ENCODE measurements at regions not wholly inside any gene's neighbourhood (a gene's known extent, or its start where the extent isn't known, plus 50 kb on each side); places are given as distances from the start of the nearest gene placed in this dataset.
A peak's percentile ranks its signal among the peaks of the same experiment; 100 is the strongest.

DNA sequence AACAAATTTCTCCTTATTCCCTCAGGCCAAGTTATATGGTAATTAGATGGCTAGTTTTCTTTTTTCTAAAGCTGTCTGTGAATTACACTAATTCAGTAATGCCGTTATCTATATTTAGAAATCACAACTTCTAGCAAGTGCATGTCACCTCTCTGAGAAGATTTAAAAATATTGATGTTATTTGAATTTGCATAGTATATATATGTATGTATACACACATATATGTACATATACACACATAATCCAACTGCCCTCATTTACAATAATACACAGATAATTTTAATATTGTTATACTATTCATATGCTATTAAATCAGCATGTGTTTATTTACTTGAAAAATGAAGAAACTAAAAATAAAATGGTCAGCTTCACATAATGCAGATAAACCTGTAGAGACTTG lies 563.9 kb downstream of the SLC16A7 start:
- no peaks in the 10 kb centered on the region for H3K79me1 ChIP-seq (replicated peaks; ENCODE audit: low read length, poor library complexity, severe bottlenecking)
- H2BK120ac ChIP-seq (ENCODE audit: low read depth, low read length), result no peak overlapping the region
- H3K27me3 ChIP-seq (ENCODE audit: control insufficient read depth in 1 of 2, insufficient read depth in 1 of 2, low read length in 2 of 2), result no peaks in the 10 kb centered on the region
- no peaks in the 10 kb centered on the region for H3K36me3 ChIP-seq (ENCODE audit: control insufficient read depth in 1 of 2, insufficient read depth in 2 of 2, low read depth in 1 of 2, low read length in 2 of 2)
- no peak overlapping the region for H3K4ac ChIP-seq (ENCODE audit: low read depth in 1 of 2, low read length in 2 of 2)
- H2AK5ac ChIP-seq (ENCODE audit: low read length, severe bottlenecking), result no peak overlapping the region
- H3K9ac ChIP-seq (ENCODE audit: low read length), result no peak overlapping the region
- WGBS, result no CpG with 5 or more reads among the region's 1 CpG
- no peaks in the 10 kb centered on the region for H3K4me1 ChIP-seq (ENCODE audit: control insufficient read depth, insufficient read depth, low read depth, low read length)
- H2BK5ac ChIP-seq (ENCODE audit: low read depth, low read length, poor library complexity, severe bottlenecking), result no peak overlapping the region
- no peak overlapping the region for H2AFZ ChIP-seq (ENCODE audit: low read depth, low read length)
- no peak overlapping the region for H3K4me3 ChIP-seq (ENCODE audit: insufficient read depth in 1 of 2, low read depth in 1 of 2, low read length in 2 of 2)
- H2BK15ac ChIP-seq (ENCODE audit: low read depth, poor library complexity, severe bottlenecking), result no peak overlapping the region
- H3K9me3 ChIP-seq (ENCODE audit: control insufficient read depth, low read length), result no peaks in the 10 kb centered on the region
- H3K18ac ChIP-seq (ENCODE audit: low read depth in 1 of 2, low read length in 2 of 2), result no peak overlapping the region
- no peak overlapping the region for H3K14ac ChIP-seq (ENCODE audit: low read length in 2 of 2)
- no peak overlapping the region for H3K4me2 ChIP-seq (ENCODE audit: low read length, poor library complexity, severe bottlenecking)
- DNase-seq, result no peak
- no peak overlapping the region for H3K27ac ChIP-seq (ENCODE audit: low read length, poor library complexity, severe bottlenecking)
- H4K91ac ChIP-seq (ENCODE audit: low read length), result no peak overlapping the region
- no peak overlapping the region for H3K23ac ChIP-seq (ENCODE audit: low read length in 2 of 2)
- H4K8ac ChIP-seq (ENCODE audit: low read length), result no peak overlapping the region
- no peak overlapping the region for H2BK12ac ChIP-seq (ENCODE audit: low read length in 2 of 2)

DNA sequence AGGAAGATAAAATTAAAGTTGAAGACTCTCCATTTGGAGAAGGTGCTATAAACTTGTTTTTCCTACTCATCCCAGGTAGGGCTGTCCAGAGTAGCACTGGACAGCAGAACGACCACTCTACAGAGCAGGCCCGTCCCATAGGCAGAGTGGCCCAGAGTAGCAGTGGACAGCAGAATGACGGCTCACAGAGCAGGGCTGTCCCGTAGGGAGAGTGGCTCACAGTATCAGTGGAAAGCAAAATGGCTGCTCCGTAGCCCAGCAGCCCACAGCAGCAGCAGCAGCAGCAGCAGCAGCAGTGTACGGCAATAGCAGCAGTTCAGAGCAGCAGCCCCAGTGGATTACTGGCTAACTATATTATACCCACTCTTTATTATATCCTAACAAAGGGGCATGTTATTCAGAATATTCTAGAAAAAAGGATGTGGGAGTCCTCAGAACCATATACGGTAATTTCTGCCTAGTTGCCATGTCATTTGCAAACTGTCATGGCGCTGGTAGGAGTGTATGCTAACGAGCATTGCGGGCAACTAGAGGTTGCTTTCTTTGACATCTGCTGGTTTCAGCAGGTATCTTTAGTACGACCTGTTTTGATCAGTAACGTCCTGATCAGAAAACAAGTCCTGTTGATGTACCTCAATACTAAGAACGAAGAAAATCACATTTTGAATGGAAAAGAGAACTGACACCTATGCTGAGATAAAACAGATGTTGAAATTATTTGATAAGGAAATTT lies 567.3 kb downstream of the SLC16A7 start:
- no peak overlapping the region for H4K8ac ChIP-seq (ENCODE audit: low read length)
- H3K36me3 ChIP-seq (ENCODE audit: control insufficient read depth in 1 of 2, insufficient read depth in 2 of 2, low read depth in 1 of 2, low read length in 2 of 2), result no peaks in the 10 kb centered on the region
- H2BK12ac ChIP-seq (ENCODE audit: low read length in 2 of 2), result peak overlapping the region in 1 of 2 experiments; percentile 6
- no peak overlapping the region for H3K4me2 ChIP-seq (ENCODE audit: low read length, poor library complexity, severe bottlenecking)
- WGBS, result 96% methylated on average over 12 of the region's 13 CpGs
- no peak overlapping the region for H3K4me3 ChIP-seq (ENCODE audit: insufficient read depth in 1 of 2, low read depth in 1 of 2, low read length in 2 of 2)
- H3K27ac ChIP-seq (ENCODE audit: low read length, poor library complexity, severe bottlenecking), result no peak overlapping the region
- H3K4me1 ChIP-seq (ENCODE audit: control insufficient read depth, insufficient read depth, low read depth, low read length), result no peaks in the 10 kb centered on the region
- no peak overlapping the region for H2BK5ac ChIP-seq (ENCODE audit: low read depth, low read length, poor library complexity, severe bottlenecking)
- H2BK120ac ChIP-seq (ENCODE audit: low read depth, low read length), result no peak overlapping the region
- H3K4ac ChIP-seq (ENCODE audit: low read depth in 1 of 2, low read length in 2 of 2), result no peak overlapping the region
- no peak overlapping the region for H3K9ac ChIP-seq (ENCODE audit: low read length)
- no peak overlapping the region for H2AFZ ChIP-seq (ENCODE audit: low read depth, low read length)
- H3K27me3 ChIP-seq (ENCODE audit: control insufficient read depth in 1 of 2, insufficient read depth in 1 of 2, low read length in 2 of 2), result no peaks in the 10 kb centered on the region
- H3K79me1 ChIP-seq (replicated peaks; ENCODE audit: low read length, poor library complexity, severe bottlenecking), result no peaks in the 10 kb centered on the region
- no peaks in the 10 kb centered on the region for H3K9me3 ChIP-seq (ENCODE audit: control insufficient read depth, low read length)
- H3K14ac ChIP-seq (ENCODE audit: low read length in 2 of 2), result no peak overlapping the region
- no peak overlapping the region for H2AK5ac ChIP-seq (ENCODE audit: low read length, severe bottlenecking)
- no peak overlapping the region for H4K91ac ChIP-seq (ENCODE audit: low read length)
- no peak overlapping the region for H3K18ac ChIP-seq (ENCODE audit: low read depth in 1 of 2, low read length in 2 of 2)
- no peak overlapping the region for H2BK15ac ChIP-seq (ENCODE audit: low read depth, poor library complexity, severe bottlenecking)
- peak overlapping the region in 1 of 2 experiments; percentile 89 for H3K23ac ChIP-seq (ENCODE audit: low read length in 2 of 2)
- DNase-seq, result no peak

DNA sequence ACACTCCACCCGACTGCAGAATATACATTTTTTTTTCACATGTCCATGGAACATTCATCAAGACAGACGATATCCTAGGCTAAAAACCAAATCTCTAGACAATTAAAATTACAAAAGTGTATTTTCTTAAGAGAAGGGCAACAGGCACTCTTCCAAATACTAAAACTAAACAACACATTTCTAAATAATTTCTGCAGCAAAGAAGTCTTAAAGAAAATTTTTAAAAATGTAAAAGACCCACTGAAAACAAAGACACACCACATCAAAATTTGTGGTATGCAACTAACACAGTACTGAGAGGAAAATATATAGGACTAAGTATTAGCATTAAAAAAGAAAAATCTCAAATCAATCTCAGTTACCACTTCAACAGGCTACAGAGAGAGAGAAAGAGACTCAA lies 570.0 kb downstream of the SLC16A7 start:
- H2BK15ac ChIP-seq (ENCODE audit: low read depth, poor library complexity, severe bottlenecking), result no peak overlapping the region
- H3K36me3 ChIP-seq (ENCODE audit: control insufficient read depth in 1 of 2, insufficient read depth in 2 of 2, low read depth in 1 of 2, low read length in 2 of 2), result no peaks in the 10 kb centered on the region
- no peak overlapping the region for H3K23ac ChIP-seq (ENCODE audit: low read length in 2 of 2)
- no peak overlapping the region for H2BK12ac ChIP-seq (ENCODE audit: low read length in 2 of 2)
- H3K27ac ChIP-seq (ENCODE audit: low read length, poor library complexity, severe bottlenecking), result no peak overlapping the region
- H2BK120ac ChIP-seq (ENCODE audit: low read depth, low read length), result no peak overlapping the region
- 82% methylated on average over 2 of the region's 2 CpGs for WGBS
- H3K18ac ChIP-seq (ENCODE audit: low read depth in 1 of 2, low read length in 2 of 2), result no peak overlapping the region
- no peaks in the 10 kb centered on the region for H3K27me3 ChIP-seq (ENCODE audit: control insufficient read depth in 1 of 2, insufficient read depth in 1 of 2, low read length in 2 of 2)
- no peak overlapping the region for H3K14ac ChIP-seq (ENCODE audit: low read length in 2 of 2)
- H3K4ac ChIP-seq (ENCODE audit: low read depth in 1 of 2, low read length in 2 of 2), result no peak overlapping the region
- no peak overlapping the region for H3K4me3 ChIP-seq (ENCODE audit: insufficient read depth in 1 of 2, low read depth in 1 of 2, low read length in 2 of 2)
- H4K91ac ChIP-seq (ENCODE audit: low read length), result no peak overlapping the region
- H2AK5ac ChIP-seq (ENCODE audit: low read length, severe bottlenecking), result no peak overlapping the region
- no peak overlapping the region for H3K9ac ChIP-seq (ENCODE audit: low read length)
- no peak overlapping the region for H2AFZ ChIP-seq (ENCODE audit: low read depth, low read length)
- DNase-seq, result no peak
- no peak overlapping the region for H4K8ac ChIP-seq (ENCODE audit: low read length)
- H3K4me2 ChIP-seq (ENCODE audit: low read length, poor library complexity, severe bottlenecking), result no peak overlapping the region
- H3K4me1 ChIP-seq (ENCODE audit: control insufficient read depth, insufficient read depth, low read depth, low read length), result no peaks in the 10 kb centered on the region
- H3K79me1 ChIP-seq (replicated peaks; ENCODE audit: low read length, poor library complexity, severe bottlenecking), result no peaks in the 10 kb centered on the region
- no peak overlapping the region for H2BK5ac ChIP-seq (ENCODE audit: low read depth, low read length, poor library complexity, severe bottlenecking)
- no peaks in the 10 kb centered on the region for H3K9me3 ChIP-seq (ENCODE audit: control insufficient read depth, low read length)

DNA sequence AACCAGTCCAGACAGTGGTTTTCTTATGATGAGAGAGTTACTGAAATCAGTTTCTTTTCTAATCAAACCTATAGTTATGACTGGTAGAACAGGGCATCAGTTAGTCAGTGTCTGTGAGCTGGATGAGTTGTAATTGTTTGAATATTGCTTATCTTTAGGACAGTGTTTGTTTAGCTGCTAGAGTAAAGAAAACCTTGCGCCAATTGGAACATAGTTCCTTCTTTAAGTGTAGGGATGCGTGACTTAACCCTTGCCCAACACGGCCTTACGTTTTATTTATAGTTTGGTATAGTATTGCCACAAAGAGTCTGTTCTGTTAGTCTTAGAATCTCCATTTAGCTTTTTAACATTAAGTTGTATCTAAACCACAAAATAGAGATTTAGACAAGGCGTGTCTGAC lies 572.6 kb downstream of the SLC16A7 start:
- H2BK120ac ChIP-seq (ENCODE audit: low read depth, low read length), result no peak overlapping the region
- no peak overlapping the region for H3K27ac ChIP-seq (ENCODE audit: low read length, poor library complexity, severe bottlenecking)
- no peak overlapping the region for H2AK5ac ChIP-seq (ENCODE audit: low read length, severe bottlenecking)
- no peak for DNase-seq
- no peak overlapping the region for H3K23ac ChIP-seq (ENCODE audit: low read length in 2 of 2)
- H3K18ac ChIP-seq (ENCODE audit: low read depth in 1 of 2, low read length in 2 of 2), result no peak overlapping the region
- no peak overlapping the region for H2BK12ac ChIP-seq (ENCODE audit: low read length in 2 of 2)
- H3K79me1 ChIP-seq (replicated peaks; ENCODE audit: low read length, poor library complexity, severe bottlenecking), result no peaks in the 10 kb centered on the region
- no peak overlapping the region for H3K9ac ChIP-seq (ENCODE audit: low read length)
- 87% methylated on average over 3 of the region's 5 CpGs for WGBS
- no peak overlapping the region for H3K4ac ChIP-seq (ENCODE audit: low read depth in 1 of 2, low read length in 2 of 2)
- no peak overlapping the region for H3K14ac ChIP-seq (ENCODE audit: low read length in 2 of 2)
- H3K4me3 ChIP-seq (ENCODE audit: insufficient read depth in 1 of 2, low read depth in 1 of 2, low read length in 2 of 2), result no peak overlapping the region
- no peak overlapping the region for H4K91ac ChIP-seq (ENCODE audit: low read length)
- no peaks in the 10 kb centered on the region for H3K27me3 ChIP-seq (ENCODE audit: control insufficient read depth in 1 of 2, insufficient read depth in 1 of 2, low read length in 2 of 2)
- H2AFZ ChIP-seq (ENCODE audit: low read depth, low read length), result no peak overlapping the region
- no peaks in the 10 kb centered on the region for H3K4me1 ChIP-seq (ENCODE audit: control insufficient read depth, insufficient read depth, low read depth, low read length)
- H3K9me3 ChIP-seq (ENCODE audit: control insufficient read depth, low read length), result no peaks in the 10 kb centered on the region
- no peaks in the 10 kb centered on the region for H3K36me3 ChIP-seq (ENCODE audit: control insufficient read depth in 1 of 2, insufficient read depth in 2 of 2, low read depth in 1 of 2, low read length in 2 of 2)
- no peak overlapping the region for H2BK15ac ChIP-seq (ENCODE audit: low read depth, poor library complexity, severe bottlenecking)
- H4K8ac ChIP-seq (ENCODE audit: low read length), result no peak overlapping the region
- no peak overlapping the region for H3K4me2 ChIP-seq (ENCODE audit: low read length, poor library complexity, severe bottlenecking)
- no peak overlapping the region for H2BK5ac ChIP-seq (ENCODE audit: low read depth, low read length, poor library complexity, severe bottlenecking)

All from mesenchymal stem cell (in vitro differentiated cells and primary cell).